ACC112 (cell line): ENCODE measurements at regions not wholly inside any gene's neighbourhood (a gene's known extent, or its start where the extent isn't known, plus 50 kb on each side); places are given as distances from the start of the nearest gene placed in this dataset.

ENCODE experiments used
- H2AFZ ChIP-seq: fragments of 200-600 bp; sonication (generic); one replicate; pipeline ENCODE4 v1.6.0; 2017; ENCODE audit warnings: antibody characterized with exemption, low read length; ENCODE audit not compliant: unreplicated experiment
- H3K27ac ChIP-seq: fragments of 200-600 bp; sonication (generic); 2 replicates; pipeline ENCODE4 v1.5.1; 2014; ENCODE audit warnings: low read depth, mild to moderate bottlenecking, antibody characterized with exemption, low read length, moderate library complexity
- H3K27me3 ChIP-seq: fragments of 200-600 bp; sonication (generic); 2 replicates; pipeline ENCODE4 v1.6.1; 2014; ENCODE audit warnings: mild to moderate bottlenecking, antibody characterized with exemption, low read length, moderate library complexity, mixed read lengths; ENCODE audit not compliant: insufficient read depth
- H3K36me3 ChIP-seq: fragments of 200-600 bp; sonication (generic); 2 replicates; pipeline ENCODE4 v1.6.1; 2016; ENCODE audit warnings: mild to moderate bottlenecking, antibody characterized with exemption, low read length, moderate library complexity, mixed read lengths; ENCODE audit not compliant: insufficient read depth
- H3K4me1 ChIP-seq: fragments of 200-600 bp; sonication (generic); one replicate; pipeline ENCODE4 v1.6.1; 2016; ENCODE audit warnings: low read length, mixed read lengths; ENCODE audit not compliant: insufficient read depth, unreplicated experiment, control insufficient read depth
- H3K4me3 ChIP-seq: fragments of 200-600 bp; sonication (generic); 2 replicates; pipeline ENCODE4 v1.5.1; 2014; ENCODE audit warnings: mild to moderate bottlenecking, low read depth, low read length
- H3K79me2 ChIP-seq: fragments of 200-600 bp; sonication (generic); one replicate; pipeline ENCODE4 v1.6.0; 2016; ENCODE audit warnings: low read length; ENCODE audit not compliant: control insufficient read depth, unreplicated experiment, insufficient read depth

- Histone ChIP-seq H3K36me3 (no peaks in the 10 kb centered on the region), H3K27ac (no peak overlapping the region), H3K4me3 (no peak overlapping the region), H3K4me1 (peaks cover 7% of the 10 kb centered on the region), H2AFZ (no peak overlapping the region), H3K79me2 (no peaks in the 10 kb centered on the region), H3K27me3 (no peaks in the 10 kb centered on the region)
Measured at GRCh38 chr6:87784051-87784450, 82.0 kb upstream of the AKIRIN2 start.

- H3K79me2 ChIP-seq: no peaks in the 10 kb centered on the region
- no peak overlapping the region for H2AFZ ChIP-seq
- no peaks in the 10 kb centered on the region for H3K4me1 ChIP-seq
- no peaks in the 10 kb centered on the region for H3K27me3 ChIP-seq
- no peak overlapping the region for H3K4me3 ChIP-seq
- no peaks in the 10 kb centered on the region for H3K36me3 ChIP-seq
- no peak overlapping the region for H3K27ac ChIP-seq
Measured at GRCh38 chr6:87779542-87779941, 77.5 kb upstream of the AKIRIN2 start.

DNA sequence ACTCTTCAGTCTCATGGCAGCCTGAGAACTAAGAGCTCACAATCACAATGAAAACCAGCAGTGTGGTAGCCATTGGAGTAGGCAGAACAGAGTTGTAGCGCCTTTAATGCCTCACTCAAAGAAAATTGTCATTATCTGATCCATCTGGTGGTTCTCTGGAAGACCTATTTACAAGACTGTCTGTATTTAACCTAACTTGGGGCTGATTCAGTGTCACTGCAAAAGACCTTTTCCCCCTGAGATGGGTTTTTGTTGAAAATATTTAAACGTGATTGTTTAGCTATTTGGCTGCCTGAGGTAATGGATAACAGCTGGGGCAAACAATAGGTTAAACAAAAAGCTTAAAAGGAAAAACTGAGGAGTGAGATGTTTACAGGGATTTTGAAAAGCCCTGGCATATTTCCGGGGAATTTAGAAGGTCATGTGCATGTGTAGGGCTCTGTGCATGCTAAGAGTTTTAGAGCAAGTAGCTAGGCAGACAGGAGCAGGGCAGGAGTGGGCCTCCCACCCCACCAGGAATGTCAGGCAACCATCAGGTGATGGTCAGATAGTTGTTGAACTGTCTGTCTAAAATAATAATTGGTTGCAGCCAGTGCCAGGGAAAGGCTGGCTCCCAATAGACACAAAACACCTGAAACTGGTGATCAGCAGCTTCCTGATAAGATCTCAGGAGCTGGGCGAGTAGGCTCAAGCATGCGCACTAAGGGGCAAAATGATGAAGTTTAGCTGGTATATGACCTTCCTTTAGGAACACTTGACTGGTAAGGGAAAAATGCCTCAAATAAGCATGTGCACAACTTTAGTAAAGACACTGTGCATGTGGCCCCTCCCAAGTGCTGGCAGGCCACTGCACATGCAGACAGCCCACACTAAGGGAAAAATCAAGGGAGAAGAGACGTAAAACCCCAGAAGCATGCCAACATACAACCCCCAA, 70.8 kb upstream of the AKIRIN2 start:
- no peaks in the 10 kb centered on the region for H3K27me3 ChIP-seq
- H3K79me2 ChIP-seq: no peaks in the 10 kb centered on the region
- H3K36me3 ChIP-seq: no peaks in the 10 kb centered on the region
- H3K4me3 ChIP-seq: no peak overlapping the region
- H3K4me1 ChIP-seq: no peaks in the 10 kb centered on the region
- H2AFZ ChIP-seq: peak overlapping the region; percentile 46
- no peak overlapping the region for H3K27ac ChIP-seq

GRCh38 chr6:87767478-87767877, 65.4 kb upstream of the AKIRIN2 start:
- H3K36me3 ChIP-seq: no peaks in the 10 kb centered on the region
- no peak overlapping the region for H2AFZ ChIP-seq
- no peak overlapping the region for H3K27ac ChIP-seq
- no peaks in the 10 kb centered on the region for H3K27me3 ChIP-seq
- H3K4me3 ChIP-seq: no peak overlapping the region
- no peaks in the 10 kb centered on the region for H3K4me1 ChIP-seq
- no peaks in the 10 kb centered on the region for H3K79me2 ChIP-seq

DNA sequence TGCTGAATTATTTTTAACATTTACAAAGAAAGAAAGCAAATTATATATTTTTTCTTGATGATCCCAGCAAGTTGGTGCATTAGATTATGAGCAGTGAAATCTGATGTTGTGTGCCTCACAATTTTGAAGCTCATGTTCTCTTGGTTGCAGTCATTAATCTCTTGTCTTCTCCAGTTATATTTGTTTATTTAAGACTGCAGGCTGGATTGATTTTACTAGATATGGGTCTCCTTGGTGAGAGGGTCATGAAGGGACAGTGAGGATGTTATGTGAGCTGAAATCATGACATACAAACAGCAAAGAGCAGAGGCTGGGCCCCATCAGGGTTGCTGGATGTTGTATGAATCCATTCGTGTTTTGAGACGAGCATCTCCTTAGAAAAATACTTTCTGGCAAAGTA, 64.2 kb upstream of the AKIRIN2 start:
- Histone ChIP-seq H3K4me3 (no peak overlapping the region), H3K27ac (no peak overlapping the region), H2AFZ (no peak overlapping the region), H3K4me1 (no peaks in the 10 kb centered on the region), H3K27me3 (no peaks in the 10 kb centered on the region), H3K79me2 (no peaks in the 10 kb centered on the region), H3K36me3 (no peaks in the 10 kb centered on the region)

GRCh38 chr6:87763901-87764300, 61.9 kb upstream of the AKIRIN2 start:
- Histone ChIP-seq H3K4me1 (no peaks in the 10 kb centered on the region), H3K27ac (no peak overlapping the region), H3K4me3 (no peak overlapping the region), H3K36me3 (no peaks in the 10 kb centered on the region), H3K79me2 (no peaks in the 10 kb centered on the region), H3K27me3 (no peaks in the 10 kb centered on the region), H2AFZ (no peak overlapping the region)

DNA sequence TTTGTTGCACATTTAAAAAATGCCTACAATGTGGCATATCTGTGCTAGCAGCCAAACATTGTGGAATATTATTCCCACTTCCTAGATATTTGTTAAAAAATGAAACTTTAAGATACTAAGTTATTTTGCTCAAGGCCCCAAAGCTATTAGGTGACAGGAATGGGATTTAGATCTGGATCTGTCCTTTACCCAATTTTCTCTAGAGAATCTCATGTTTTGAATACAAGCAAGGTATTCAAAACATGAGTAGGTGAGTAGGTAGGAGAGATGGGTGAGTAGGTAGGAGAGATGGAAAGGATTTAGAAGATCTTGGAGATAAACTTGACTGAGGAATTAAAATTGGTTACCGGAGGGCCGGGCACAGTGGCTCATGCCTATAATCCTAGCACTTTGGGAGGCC, 61.2 kb upstream of the AKIRIN2 start:
- Histone ChIP-seq H2AFZ (no peak overlapping the region), H3K4me1 (no peaks in the 10 kb centered on the region), H3K79me2 (no peaks in the 10 kb centered on the region), H3K4me3 (no peak overlapping the region), H3K36me3 (no peaks in the 10 kb centered on the region), H3K27me3 (no peaks in the 10 kb centered on the region), H3K27ac (no peak overlapping the region)

- no peaks in the 10 kb centered on the region for H3K79me2 ChIP-seq
- H3K4me3 ChIP-seq: no peak overlapping the region
- no peaks in the 10 kb centered on the region for H3K27me3 ChIP-seq
- H3K27ac ChIP-seq: no peak overlapping the region
- no peak overlapping the region for H2AFZ ChIP-seq
- H3K36me3 ChIP-seq: no peaks in the 10 kb centered on the region
- H3K4me1 ChIP-seq: no peaks in the 10 kb centered on the region
Measured at GRCh38 chr6:87762116-87762515, 60.1 kb upstream of the AKIRIN2 start.

- Histone ChIP-seq H3K27me3 (no peaks in the 10 kb centered on the region), H3K27ac (no peak overlapping the region), H3K79me2 (no peaks in the 10 kb centered on the region), H2AFZ (no peak overlapping the region), H3K4me3 (no peak overlapping the region), H3K36me3 (no peaks in the 10 kb centered on the region), H3K4me1 (peaks cover 12% of the 10 kb centered on the region)
Measured at GRCh38 chr6:87757792-87758191, 55.8 kb upstream of the AKIRIN2 start.

GRCh38 chr6:87756858-87757257, 54.8 kb upstream of the AKIRIN2 start:
- Histone ChIP-seq H3K79me2 (no peaks in the 10 kb centered on the region), H3K27me3 (no peaks in the 10 kb centered on the region), H3K4me1 (peaks cover 12% of the 10 kb centered on the region), H3K4me3 (no peak overlapping the region), H3K27ac (peak overlapping the region; percentile 48), H2AFZ (peak overlapping the region; percentile 54), H3K36me3 (no peaks in the 10 kb centered on the region)
